ENCODE measurements at regions not wholly inside any gene's neighbourhood (a gene's known extent, or its start where the extent isn't known, plus 50 kb on each side); places are given as distances from the start of the nearest gene placed in this dataset.

DNA sequence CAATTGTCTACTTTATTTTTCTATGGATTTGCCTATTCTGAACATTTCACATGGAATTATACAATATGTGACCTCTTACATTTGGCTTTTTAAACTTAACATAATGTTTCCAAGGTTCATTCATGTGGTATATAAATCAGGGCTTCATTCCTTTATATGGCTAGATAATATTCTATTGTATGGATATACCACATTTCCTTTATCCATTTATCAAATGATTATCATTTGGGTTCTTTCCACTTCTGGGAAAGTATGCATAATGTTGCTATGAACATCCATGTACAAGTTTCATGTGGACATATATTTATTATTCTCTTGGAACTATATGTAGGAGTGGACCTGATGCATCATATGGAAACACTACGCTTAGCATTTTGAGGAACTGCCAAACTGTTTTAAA, 99.7 kb upstream of the NCKAP5 start:
- DNase-seq: no peak

DNA sequence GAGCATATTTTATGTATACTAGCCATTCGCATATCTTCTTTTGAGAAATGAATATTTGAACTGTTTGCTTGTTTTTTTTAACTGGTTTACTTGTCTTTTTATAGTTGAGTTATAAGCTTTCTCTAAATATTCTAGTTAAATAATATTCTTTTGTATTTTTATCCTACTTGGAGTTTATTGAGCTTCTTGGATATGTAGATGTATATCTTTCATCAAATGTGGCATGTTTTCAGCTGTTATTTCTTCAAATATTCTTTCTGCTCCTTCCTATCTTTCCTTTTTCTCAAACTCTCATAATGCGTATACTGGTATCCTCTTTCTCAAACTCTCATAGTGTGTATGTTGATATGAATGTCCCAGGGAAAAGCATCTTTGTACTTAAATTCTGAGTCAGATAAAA, 100.3 kb upstream of the NCKAP5 start:
- DNase-seq: no peak

DNA sequence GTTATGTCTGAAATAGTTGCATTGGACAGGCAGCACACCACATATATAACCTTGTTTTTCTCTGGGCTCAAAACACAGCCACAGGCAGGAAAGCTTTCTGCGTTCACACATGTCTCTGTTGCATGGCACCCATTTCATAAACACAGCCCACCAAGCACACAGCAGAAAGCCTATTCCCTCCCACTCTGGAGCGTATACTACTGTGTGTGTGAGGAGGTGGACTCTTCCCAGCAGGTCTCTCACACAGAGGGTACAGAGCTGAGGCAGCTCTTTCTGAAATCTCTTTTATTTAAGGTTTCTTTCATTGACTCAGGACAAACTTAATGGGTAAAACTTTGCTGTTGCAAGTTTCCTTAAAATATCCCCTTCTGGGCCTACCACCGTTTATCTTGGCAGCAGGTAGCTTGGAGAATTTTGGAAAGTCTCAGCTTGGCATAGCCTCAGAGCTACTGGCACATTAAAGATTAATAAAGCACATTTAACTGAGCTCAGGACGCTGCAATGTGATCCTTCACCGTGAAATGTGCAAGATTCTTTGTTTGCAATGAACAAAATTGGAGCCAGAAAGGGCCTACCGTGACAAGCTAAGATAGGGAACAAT, 105.1 kb upstream of the NCKAP5 start:
- no peak for DNase-seq

DNA sequence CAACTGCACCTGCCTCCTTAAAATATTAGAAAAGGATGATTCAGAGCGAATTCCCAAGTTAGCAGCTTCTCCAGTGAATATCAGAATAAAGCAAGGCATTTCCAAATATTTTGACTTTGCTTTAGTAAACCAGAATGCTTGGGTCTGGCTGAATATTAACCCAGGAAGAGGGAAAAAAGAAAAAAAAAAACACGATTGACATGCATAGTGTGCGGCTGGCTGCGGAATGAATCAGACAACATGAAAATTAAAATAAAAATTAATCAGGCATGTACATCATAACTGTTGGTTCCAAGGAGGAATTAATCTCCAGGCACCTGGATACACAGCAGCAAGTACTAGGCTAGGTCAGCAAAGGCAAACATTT, 105.8 kb upstream of the NCKAP5 start:
- DNase-seq: no peak

DNA sequence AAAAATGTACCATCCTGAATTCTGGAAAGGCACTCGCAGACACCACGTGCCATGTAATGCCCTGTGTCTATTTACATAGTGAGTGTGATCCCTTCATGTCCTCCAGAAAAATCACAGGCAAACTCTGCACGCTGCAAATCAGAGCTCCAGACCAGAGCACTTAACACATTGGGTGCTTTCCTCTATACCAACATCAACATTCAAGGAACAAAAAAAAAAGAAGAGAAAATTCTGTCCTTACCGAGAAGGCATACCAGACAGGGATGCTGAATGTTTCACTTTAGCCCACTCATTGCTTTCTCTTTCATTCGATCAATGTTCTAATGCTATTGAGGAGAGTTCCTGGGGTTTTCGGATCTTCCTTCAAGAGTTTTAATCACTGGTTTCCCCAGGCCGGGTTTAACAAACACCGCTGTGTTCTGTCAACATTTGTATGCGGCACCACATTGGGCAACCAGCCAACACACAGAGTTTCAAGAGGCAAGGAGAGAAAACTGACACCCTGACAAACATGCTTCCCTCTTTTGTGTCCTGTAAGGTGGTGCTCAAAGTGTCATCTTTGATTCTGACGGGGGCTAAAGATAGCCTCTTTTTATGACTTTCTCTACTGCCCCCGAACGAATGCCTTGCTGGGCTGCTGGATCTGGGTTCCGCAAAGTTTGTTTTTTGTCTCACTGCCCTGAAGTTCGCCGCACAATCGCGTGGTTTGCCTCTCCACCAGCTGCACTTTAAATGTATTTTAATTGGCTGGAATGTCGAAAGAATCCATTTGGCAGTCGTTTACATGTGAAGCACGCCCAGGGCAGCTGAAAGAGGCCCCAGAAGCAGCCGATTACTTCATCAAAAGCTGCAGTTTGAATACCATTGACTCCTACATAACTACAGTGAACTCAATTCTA, 106.4 kb upstream of the NCKAP5 start:
- peak; percentile 93 for DNase-seq

DNA sequence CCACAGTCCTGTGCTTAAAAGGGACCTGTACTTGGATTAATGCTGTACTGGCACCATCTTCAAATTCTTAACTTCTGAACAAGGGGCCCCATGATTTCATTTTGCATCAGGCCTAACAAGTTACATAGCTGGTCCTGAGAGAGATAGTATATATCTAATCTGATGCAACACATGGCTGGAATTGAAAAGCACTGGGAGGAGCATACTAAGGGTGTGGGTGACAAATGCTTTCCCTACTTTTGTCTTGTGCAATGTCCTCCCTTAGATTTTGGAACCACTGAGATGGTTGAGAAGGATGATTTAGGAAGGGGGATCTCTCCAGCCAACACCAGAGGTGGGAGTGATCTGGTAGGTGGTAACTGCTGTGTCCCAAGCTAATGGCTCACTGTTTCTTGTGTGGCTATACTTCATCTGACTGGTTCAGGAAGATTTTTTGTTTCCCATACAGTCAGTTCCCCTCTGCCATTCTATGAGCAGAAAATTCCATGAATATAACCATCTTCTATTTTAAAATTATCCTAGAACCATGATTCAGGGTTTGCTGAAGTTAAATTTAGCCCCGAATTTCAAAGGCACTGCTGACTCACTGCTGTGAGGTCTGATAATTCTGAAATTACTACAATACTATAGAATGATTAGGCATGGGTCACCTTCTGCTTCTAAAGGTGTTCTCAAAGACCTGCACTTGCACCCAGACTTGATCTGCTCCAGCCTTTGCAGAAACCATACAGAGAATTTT, 108.3 kb upstream of the NCKAP5 start:
- DNase-seq: no peak

DNA sequence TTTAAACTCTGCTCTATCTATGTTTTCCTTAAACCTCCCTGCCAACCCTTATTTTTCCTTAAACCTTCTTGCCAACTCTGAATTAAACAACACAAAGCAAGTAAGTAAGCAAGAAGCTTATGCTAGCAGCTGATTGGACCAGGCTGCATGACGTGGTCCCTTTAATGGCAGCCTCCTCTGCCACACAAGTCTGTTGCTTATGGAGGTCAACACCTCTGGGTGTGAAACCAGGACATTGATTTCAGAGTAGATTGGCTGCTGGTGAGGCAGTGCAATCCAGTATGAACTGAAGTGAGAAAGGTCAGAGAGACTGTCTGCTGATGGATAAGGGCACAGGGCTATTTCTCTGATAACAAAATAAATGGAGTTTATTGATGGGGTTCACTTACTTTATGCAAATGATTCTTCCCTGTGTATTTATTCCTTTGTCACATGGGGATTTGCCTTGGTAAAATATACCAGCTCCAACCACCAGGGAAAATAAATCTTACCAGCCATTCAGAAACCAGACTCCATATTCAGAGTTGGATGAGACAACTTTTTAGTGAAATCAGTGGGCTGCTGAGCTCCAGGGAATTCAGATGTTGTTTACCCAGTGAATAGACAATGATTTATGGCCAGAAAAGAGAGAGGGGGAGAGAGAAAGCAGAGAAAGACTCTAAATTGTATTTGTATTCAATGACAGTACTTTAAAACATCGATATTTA, 112.2 kb upstream of the NCKAP5 start:
- no peak for DNase-seq

DNA sequence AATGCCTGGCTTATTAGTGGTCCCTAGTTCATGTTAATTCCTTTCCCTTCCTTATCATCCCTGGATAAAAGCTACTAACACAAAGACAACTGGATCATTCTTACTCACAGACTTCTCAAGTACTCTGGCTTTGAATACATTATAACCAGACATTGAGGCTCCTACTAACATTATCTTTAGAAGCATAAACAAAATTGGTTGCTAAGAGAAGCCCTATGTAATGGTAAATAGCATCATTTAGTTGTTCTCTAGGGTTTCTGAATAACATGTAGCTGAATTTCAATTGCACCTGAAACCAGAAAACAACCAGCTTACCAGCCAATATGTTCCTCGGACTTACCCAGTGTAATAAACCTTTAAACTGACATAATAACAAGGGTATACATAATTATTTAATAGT, 114.1 kb upstream of the NCKAP5 start:
- DNase-seq: no peak

DNA sequence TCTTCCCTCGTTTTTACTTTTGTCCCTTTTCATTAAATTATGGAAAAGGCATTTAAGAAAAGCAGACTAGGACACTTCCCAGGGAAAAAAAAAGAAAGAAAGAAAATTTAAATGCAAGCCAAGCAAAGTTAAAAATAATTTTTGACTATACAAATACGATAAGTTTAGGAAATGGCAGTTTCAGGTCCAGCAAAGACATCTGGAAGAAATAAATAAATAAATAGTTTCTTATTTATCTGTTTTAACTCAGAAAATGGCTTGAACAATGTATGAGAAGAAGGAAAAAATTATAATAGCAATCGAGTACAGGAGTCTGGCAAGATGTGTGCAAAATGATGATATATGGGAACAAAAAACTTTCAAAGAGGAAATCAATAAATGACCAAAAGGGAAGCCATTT, 114.6 kb upstream of the NCKAP5 start:
- DNase-seq: no peak

DNA sequence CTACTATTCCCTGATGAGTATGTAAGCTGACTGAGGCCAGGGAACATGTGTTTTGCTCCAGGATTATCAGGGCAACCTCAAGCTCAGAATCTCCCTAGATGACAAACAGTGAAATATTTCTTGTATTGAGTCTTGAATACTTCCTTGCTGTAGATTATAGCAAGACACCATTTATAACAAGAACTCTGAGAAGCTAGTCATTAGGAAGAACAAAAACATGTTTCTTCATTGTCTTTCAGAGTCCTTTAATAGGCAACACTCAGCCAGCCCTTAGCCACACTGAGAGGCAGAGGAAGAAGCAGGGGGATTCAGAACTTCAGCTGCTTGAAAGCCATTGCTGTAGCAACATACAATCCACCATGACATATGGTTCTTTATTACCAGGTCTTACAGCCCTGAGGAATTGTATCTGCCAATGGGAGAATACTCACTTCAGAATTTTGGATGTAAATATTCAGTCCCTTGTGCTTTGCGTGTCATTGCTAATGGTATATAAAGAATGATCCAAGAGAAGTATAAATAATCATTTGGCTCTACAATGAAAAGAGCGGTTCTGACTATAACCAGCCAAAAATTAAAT, 117.5 kb upstream of the NCKAP5 start:
- DNase-seq: no peak

DNA sequence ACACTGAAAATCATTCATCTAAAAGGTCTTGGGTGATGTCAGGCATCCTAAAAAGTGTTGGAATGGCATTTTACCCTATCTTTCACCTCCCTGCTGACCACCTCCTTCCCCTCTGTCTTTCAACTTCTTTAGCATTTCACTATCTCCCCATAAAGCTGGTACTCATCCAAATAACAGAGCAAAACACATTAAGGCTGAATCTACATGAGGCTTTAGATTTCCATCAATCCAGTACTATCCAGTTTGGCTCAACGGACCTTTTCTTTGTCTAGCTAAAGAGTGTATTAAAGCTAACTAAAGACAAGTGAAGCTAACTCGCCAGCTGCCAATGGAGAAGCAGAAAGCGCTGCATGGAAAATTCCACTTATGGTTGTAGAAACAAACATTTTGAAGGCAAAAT, 122.5 kb upstream of the NCKAP5 start:
- no peak for DNase-seq

DNA sequence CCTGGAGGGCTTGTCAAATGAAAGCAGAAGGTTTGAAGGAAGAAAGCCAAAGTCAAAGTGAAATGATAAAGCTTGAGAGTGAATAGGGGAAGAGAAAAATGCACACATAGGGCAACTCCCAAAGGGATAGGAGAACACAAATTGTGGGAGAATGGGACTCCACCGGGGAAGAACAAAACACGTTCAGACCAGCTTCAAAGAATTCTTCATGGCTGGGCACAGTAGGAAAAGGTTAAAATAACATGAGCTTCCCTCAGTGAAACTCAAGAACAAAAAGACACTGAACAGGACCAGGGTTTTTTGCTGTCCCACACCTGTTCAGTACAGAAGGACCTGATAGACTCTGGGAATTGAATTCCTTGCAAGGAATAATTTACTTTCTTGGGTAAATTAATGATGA, 123.1 kb upstream of the NCKAP5 start:
- no peak for DNase-seq

DNA sequence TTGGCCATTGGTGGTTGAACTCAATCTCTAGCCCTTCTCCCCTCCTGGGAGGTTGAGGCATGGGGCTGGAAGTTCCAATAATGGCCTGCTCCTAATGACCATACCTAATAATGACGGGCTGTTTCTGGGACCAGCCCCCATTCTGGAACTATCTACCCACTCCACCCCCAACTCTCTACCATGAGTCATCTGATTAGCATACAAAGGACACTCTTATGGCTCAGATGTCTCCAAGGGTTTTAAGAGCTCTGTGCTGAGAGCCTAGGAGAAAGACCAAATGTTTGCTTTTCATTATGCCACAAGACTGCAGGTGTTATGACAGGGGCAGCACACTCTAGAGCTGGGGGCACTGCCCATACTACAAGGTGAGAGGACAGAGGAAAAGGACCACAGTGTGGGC, 137.0 kb upstream of the NCKAP5 start:
- no peak for DNase-seq

DNA sequence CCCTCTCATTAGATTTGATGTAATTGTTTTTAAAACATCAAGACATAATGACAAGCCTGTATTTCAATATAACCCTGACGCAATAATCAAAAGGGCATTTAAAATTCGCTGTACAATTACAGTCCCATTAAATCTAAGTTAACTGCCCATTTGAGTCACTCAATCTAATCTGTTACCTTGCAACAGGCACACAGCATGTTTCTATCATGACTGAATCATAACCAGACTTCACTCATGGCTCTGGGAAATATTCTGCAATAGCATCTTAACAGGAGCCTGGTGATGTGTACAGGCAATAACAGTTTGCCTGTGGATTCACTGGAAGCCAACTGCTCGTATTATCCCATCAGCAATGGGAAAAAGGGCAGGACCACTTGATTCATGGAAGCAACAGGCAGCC, 142.3 kb upstream of the NCKAP5 start:
- no peak for DNase-seq

DNA sequence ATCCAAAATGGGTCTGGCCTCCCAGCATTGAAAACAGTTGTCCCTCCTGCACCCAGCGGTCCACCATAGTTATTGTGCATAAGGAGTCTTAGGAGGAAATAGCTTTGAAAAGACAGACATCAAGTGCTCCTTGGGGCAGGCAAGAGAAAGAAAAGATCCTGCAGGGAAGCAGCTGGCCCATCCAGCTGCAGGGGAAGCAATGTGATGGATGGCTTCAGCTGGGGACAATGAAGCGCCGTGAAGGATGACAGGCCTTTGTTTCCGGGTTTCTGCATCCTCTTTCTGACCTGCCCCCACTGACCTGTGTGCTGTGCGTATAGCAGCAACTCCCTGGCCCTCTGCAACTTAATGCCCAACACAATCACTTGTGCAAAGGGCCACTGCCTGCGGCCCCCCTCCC, 142.9 kb upstream of the NCKAP5 start:
- DNase-seq: no peak

DNA sequence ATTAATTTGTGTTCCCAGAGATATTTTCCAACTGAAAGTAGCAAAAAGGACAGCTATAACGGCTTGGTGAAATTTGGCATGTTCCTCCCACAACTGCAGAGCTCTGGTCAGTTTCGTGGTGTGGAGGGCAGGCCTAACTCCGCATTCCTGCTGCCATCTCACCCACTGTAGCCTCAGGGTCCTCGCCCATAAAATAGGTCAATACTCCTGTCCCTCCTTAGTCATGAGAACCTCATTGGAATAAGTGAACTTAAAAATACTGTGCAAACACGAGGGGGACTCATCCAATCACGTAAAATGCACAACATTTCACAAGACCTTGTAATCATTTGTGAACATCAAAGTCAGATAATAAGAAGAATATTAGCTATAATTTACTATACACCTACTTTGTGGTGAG, 143.5 kb upstream of the NCKAP5 start:
- no peak for DNase-seq

DNA sequence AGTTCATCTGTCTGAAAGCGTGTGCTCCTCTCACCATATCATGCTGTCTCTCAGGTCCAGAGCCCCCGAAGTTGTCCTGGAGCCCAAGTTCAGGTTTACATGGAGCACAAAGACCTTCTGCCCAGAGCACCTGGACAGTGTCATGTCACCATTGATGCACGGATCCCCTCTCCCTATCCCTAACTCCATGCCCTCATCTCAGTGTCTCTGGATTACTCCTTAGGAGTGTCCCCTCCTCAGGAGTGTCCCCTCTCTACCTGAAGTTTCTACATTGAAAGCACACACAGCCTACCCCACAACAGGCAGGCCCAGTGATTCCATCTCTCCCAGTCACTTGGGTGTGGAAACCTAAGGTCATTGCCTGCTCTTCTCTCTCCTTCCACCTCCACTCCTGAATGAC, 144.1 kb upstream of the NCKAP5 start:
- DNase-seq: no peak

DNA sequence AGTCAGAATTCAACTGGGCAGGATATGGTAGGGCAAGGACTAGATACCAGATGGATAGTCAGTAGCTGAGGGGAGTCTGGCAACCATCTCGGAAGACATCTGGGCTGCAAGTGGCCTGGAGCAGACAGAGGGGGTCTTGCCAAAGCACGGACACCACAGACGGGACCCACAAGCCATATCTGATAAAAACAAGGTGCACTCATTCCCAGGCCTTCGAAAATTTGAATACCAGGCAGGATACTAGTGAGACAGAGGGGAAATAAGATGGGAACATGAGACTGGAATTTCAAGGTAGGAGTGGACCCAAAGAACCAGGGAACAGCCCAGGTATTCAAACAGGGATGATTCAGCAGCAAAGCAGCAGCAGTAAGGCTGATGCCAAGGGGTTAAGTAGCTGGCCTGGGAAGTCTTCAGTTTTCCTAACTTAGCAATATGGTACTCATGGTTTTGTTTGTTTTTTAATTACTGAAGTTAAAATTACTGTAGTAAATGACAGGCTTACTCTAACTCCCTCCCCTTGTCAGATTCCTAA, 144.9 kb upstream of the NCKAP5 start:
- no peak for DNase-seq

DNA sequence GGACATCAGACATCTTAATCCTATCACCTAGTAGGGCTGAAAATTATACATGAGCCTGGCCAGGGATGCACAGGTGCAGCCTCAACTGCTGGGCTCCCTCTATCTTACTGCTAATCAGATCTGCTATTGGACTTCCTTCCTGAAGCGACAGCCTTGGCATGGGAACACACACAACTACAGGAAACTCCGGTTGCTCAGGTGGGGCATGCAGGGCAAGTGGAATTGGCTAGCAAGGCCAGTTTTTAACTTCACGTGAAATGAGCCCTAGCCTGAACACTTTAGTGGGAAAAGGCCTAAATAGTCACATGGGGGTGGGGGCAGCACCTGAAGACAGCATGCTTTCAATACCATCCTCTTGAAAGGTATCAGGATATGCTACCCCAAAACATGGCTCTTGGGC, 147.9 kb upstream of the NCKAP5 start:
- no peak for DNase-seq

DNA sequence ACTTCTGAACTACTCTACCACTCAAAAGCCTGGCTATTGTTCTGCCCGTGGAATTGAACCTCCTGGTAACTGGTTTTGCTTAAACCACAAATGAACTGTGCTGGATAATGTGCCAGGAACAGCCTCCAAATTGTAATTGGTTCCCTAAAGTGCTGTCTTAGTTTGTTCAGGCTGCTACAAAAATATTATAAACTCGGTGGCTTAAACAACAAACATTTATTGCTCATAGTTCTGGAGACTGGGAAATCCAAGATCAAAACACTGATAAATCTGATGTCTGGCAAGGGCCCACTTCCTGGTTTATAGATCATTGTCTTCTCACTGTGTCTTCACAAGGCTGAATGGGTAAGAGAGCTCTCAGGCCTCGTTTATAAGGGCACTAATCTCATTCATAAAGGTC, 149.2 kb upstream of the NCKAP5 start:
- no peak for DNase-seq

DNA sequence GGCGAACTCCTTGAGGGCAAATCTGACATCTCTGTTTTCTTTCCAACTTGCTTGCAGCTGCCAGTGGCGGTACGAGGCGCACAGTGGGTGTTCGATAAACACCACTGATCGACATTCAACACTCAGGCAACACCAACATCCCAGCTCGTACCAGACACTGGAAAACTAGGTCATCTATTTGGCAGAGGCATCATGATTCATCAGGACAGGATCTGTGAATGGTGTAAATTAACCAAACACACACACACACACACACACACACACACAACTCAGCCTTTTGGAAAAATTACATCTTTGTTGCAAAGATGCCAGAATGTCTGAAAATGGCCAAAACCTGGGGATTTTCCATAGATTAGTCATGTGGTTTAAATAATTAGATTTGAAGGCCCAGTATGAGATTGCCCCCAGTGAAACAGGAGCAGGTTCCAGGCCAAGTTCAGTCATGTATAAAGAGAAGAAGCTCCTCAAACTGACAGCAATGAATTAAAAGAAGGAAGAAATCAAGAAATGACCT, 150.5 kb upstream of the NCKAP5 start:
- DNase-seq: no peak

DNA sequence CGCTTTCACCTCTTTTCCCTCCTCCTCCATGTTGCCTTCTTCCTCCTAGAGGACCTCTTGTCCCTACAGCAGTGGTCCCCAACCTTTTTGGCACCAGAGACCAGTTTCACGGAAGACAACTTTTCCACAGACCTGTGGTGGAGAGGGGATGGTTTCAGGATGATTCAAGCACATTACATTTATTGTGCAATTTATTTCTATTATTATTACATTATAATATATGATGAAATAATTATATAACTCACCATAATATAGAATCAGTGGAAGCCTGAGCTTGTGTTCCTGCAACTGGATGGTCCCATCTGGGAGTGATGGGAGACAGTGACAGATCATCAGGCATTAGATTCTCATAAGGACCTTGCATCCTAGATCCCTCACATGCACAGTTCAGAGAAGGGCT, 152.2 kb upstream of the NCKAP5 start:
- DNase-seq: no peak

DNA sequence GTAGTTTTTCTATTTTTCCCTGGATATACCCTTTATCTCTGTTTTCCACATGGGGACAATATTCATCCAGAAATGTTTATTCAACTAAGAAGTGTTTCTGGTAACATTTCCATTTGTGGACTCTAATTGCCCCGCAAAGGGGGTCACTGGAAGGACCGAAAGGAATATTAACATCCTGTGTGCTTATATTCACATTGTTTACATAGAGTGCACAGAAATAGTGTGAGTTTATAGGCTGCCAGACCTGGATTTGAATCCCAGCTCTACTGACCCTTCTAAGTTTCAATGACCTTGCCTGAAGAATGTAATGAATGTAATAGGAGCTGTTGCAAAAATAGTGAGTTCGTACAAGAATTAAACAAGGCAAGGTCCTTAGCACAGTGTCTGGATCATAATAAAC, 152.9 kb upstream of the NCKAP5 start:
- no peak for DNase-seq

Data from NCI-H1092 treated with DMSO at 0.1 percent for 48 hours (cell line).